ENCODE measurements at regions not wholly inside any gene's neighbourhood (a gene's known extent, or its start where the extent isn't known, plus 50 kb on each side); places are given as distances from the start of the nearest gene placed in this dataset.

DNA sequence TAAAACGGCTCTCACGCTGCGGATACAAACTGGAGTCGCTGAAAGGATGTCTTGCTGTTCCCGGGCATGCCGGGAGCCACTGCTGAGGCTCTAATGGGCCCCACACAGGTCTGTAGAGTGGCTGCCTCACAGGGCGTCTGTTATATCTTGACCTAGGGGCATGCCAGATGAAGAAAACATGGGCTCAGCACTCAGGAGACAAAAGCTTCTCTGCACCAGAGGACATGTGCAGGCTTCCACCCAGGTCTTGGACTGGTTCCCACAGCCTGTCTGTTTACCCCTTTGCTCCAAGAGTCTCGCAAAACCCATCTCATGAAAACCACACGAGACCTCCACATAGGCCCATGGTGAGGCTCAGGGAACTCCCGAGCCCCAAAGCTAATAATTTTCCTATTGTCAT, 134.2 kb downstream of the RPS29 start:
- H3K4me3 ChIP-seq (ENCODE audit: low read depth, low read length), result no peak overlapping the region
- no peak for TF ChIP-seq CTCF (IDR thresholded peaks at IDR 0.05; ENCODE audit: borderline replicate concordance, insufficient read depth, low read depth, low read length)

GRCh38 chr14:49449749-49450148, 136.4 kb downstream of the RPS29 start:
- H3K4me3 ChIP-seq (ENCODE audit: low read depth, low read length), result no peak overlapping the region
- TF ChIP-seq CTCF (IDR thresholded peaks at IDR 0.05; ENCODE audit: borderline replicate concordance, insufficient read depth, low read depth, low read length), result no peak

DNA sequence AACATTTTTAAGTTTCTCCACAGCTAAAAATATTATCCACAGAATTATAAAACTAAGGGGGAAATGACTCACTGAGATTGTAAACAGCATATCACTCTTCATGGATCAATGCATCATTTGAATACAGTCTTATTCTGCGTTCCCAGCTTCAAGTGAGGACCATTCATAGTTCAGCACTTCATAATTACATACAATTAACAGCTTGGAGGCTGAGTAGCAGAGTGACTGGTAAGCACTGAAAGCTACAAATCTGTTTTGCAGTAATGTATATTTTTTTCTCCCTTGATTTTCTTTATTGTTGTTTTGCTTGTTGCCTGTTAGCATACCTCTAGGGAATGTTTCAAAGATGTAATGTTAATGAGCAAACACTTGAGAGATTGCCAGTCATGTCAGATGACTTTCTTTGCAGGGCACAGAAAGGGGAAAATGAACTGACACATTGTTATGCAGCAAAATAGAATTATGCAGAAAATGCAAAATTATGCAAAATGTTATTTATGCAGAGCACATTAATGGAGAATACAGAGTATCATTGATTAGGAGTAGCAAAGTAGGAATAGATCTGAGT, 138.6 kb downstream of the RPS29 start:
- TF ChIP-seq CTCF (IDR thresholded peaks at IDR 0.05; ENCODE audit: borderline replicate concordance, insufficient read depth, low read depth, low read length), result no peak
- no peak overlapping the region for H3K4me3 ChIP-seq (ENCODE audit: low read depth, low read length)

DNA sequence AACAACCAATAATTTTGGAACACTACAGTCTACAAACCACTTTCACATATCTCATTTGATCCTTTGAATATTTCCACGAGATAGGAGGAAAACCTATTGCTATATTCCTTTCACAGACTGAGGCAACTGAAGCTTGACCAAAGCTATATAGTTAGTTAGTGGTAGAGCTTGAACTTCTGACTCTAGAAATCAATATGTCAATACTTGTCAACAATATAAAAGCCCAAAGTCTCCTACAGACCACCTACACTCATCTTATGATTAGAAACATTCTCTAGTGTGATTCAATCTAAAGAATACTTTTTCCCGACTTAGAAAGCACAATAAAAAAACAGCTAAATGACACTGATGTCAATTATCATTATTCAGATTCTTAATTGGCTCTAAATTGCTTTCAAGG, 139.4 kb downstream of the RPS29 start:
- no peak overlapping the region for H3K4me3 ChIP-seq (ENCODE audit: low read depth, low read length)
- TF ChIP-seq CTCF (IDR thresholded peaks at IDR 0.05; ENCODE audit: borderline replicate concordance, insufficient read depth, low read depth, low read length), result no peak

GRCh38 chr14:49438256-49438770, 147.9 kb downstream of the RPS29 start:
- H3K4me3 ChIP-seq (ENCODE audit: low read depth, low read length), result no peak overlapping the region
- TF ChIP-seq CTCF (IDR thresholded peaks at IDR 0.05; ENCODE audit: borderline replicate concordance, insufficient read depth, low read depth, low read length), result no peak

GRCh38 chr14:49428076-49428475, 158.1 kb downstream of the RPS29 start:
- no peak overlapping the region for H3K4me3 ChIP-seq (ENCODE audit: low read depth, low read length)
- no peak for TF ChIP-seq CTCF (IDR thresholded peaks at IDR 0.05; ENCODE audit: borderline replicate concordance, insufficient read depth, low read depth, low read length)

GRCh38 chr14:49427117-49427516, 159.1 kb downstream of the RPS29 start:
- H3K4me3 ChIP-seq (ENCODE audit: low read depth, low read length), result no peak overlapping the region
- TF ChIP-seq CTCF (IDR thresholded peaks at IDR 0.05; ENCODE audit: borderline replicate concordance, insufficient read depth, low read depth, low read length), result no peak
